ENCODE measurements at regions not wholly inside any gene's neighbourhood (a gene's known extent, or its start where the extent isn't known, plus 50 kb on each side); places are given as distances from the start of the nearest gene placed in this dataset.

DNA sequence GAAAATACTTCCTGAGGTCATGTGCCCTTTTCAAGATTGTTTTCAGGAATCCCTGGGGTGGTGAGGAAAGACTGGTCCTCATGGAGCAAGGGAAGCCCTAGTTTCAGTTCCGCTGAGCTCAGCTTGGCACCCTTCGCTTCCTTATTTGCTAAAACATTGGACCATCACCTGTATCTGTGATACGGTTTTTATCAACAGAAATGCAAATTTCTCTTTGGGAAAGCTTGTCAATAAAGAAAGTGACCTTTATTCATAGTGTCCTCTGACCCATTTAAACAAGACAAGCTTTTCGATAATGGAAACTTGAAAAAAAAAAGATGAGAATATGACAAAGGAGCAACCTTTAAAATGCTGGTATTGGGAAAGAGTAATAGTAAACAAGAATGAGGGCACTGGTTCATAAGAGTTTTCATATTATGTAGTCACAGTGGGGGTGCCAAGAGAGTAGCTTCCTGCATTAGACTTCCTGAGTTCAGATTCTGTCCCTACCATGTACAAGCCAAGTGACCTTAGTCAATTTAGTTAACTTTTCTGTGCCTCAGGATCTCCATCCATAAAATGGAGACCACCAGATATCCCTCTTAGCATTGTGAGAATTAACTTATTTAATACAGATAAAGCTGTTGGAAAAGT, 57.0 kb upstream of the RAI2 start:
- no peak for DNase-seq

DNA sequence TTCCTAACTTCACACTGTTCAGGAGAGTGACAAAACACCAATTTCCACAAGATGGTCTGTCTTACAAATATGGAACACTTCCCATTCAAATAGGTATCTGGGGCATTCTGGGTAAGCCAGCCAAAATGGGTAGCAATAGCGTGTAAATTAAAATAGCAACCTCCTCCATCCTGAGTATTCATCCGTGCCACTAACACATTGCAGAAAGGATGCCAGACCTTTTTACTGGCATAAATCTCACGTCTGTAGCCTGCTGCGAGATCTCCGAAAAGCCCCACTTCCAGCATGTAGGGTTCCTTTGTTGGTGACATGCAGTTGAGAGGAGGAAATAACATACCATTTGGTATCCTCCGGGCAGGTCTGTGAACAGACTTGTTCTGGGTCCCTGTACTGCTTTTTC, 52.7 kb upstream of the RAI2 start:
- DNase-seq = no peak

Measured in DMS53 (cell line).